Mammary epithelial cell (primary cell): ENCODE measurements at regions not wholly inside any gene's neighbourhood (a gene's known extent, or its start where the extent isn't known, plus 50 kb on each side); places are given as distances from the start of the nearest gene placed in this dataset.

Source experiments
- CTCF ChIP-seq, 2 donors: IDR thresholded peaks in 1 of 2; conservative IDR thresholded peaks in 1 of 2; 2 replicates each; pipeline ENCODE4 v1.5.1; 2011 to 2012; ENCODE audit warnings: inconsistent platforms in 2 of 2, low read length in 2 of 2, mild to moderate bottlenecking in 2 of 2, control low read depth in 1 of 2, low read depth in 1 of 2; ENCODE audit not compliant: insufficient read depth in 1 of 2; ENCODE audit errors: extremely low read depth in 1 of 2
- EZH2 ChIP-seq: IDR thresholded peaks from 2 replicates; pipeline ENCODE4 v1.6.1; 2012; ENCODE audit warnings: low read length, inconsistent platforms, borderline replicate concordance

GRCh38 chr1:95386371-95386770 is 152.4 kb downstream of the RWDD3 start:
- no peak for TF ChIP-seq CTCF (conservative IDR thresholded peaks at IDR 0.05 in 1 of 2, IDR thresholded peaks at IDR 0.05 in 1 of 2; ENCODE audit: extremely low read depth in 1 of 2, insufficient read depth in 1 of 2, low read depth in 1 of 2, low read length in 2 of 2)
- TF ChIP-seq EZH2 = no peak
